Aorta (tissue), 5 donors: ENCODE measurements at regions not wholly inside any gene's neighbourhood (a gene's known extent, or its start where the extent isn't known, plus 50 kb on each side); places are given as distances from the start of the nearest gene placed in this dataset.

Experiments used
- ATAC-seq: fragments of 200-7000 bp; cut with Tn5 transposase; one replicate; pipeline ENCODE4 v1.9.1; 2022; ENCODE audit warnings: moderate library complexity; ENCODE audit not compliant: low FRiP score
- DNase-seq, 2 donors: peaks; one replicate each; pipeline ENCODE4 v3.0.0-alpha.2; 2020
- H3K27ac ChIP-seq, 2 donors: one replicate each; pipeline ENCODE4 v1.5.1; 2013; ENCODE audit warnings: low read length in 2 of 2, mild to moderate bottlenecking in 2 of 2, moderate library complexity in 2 of 2, control low read depth in 1 of 2, inconsistent platforms in 1 of 2, low read depth in 1 of 2
- H3K27me3 ChIP-seq, 2 donors: one replicate each; pipeline ENCODE4 v1.6.1; 2013; ENCODE audit warnings: control low read depth in 1 of 2, low read length in 1 of 2, mild to moderate bottlenecking in 1 of 2, moderate library complexity in 1 of 2; ENCODE audit not compliant: insufficient read depth in 2 of 2, control insufficient read depth in 1 of 2
- H3K36me3 ChIP-seq, 2 donors: one replicate each; pipeline ENCODE4 v1.6.1; 2013; ENCODE audit warnings: control low read depth in 1 of 2, low read length in 1 of 2, mild to moderate bottlenecking in 1 of 2; ENCODE audit not compliant: insufficient read depth in 2 of 2, control insufficient read depth in 1 of 2
- H3K4me1 ChIP-seq, 2 donors: one replicate each; pipeline ENCODE4 v1.6.1; 2013; ENCODE audit warnings: low read length in 2 of 2, control low read depth in 1 of 2, mild to moderate bottlenecking in 1 of 2, moderate library complexity in 1 of 2; ENCODE audit not compliant: insufficient read depth in 2 of 2, control insufficient read depth in 1 of 2
- H3K4me3 ChIP-seq, 2 donors: one replicate each; pipeline ENCODE4 v1.5.1; 2013; ENCODE audit warnings: low read length in 2 of 2, control low read depth in 1 of 2, mild to moderate bottlenecking in 1 of 2
- H3K9me3 ChIP-seq: one replicate; pipeline ENCODE4 v1.6.1; 2013; ENCODE audit warnings: mild to moderate bottlenecking, low read length; ENCODE audit not compliant: control insufficient read depth
- WGBS, 2 donors: extraction: QIAGEN DNeasy Blood & Tissue Kit; methylation state at CpG; one replicate each; pipeline ENCODE4 v1.1.7; 2013; 5-methylcytosine and 5-hydroxymethylcytosine counted together
- intact Hi-C, 2 donors: fragments of 100-400 bp; cut with DNase I; formaldehyde crosslinking; loops; one replicate each; pipeline versions ENCODE4 v1.14.2 to v1.15.0; 2022
- donor health status: healthy with polysubstance abuse.
- donor health status: Bipolar disorder and iron deficiency.
- donor health status: DM: no; HTN: no; CAD: no.
- donor health status: DM: no; HTN: no; CAD: no.
- donor health status: DM: yes; HTN: yes; CAD: no.

- WGBS, 2 donors = 92 to 93% methylated on average over 1 of the region's 1 CpG
- Histone ChIP-seq H3K4me1 (no peaks in the 10 kb centered on the region), H3K4me3 (no peak overlapping the region), H3K36me3 (no peaks in the 10 kb centered on the region), H3K27ac (no peak overlapping the region), H3K9me3 (no peaks in the 10 kb centered on the region), H3K27me3 (no peaks in the 10 kb centered on the region)
- intact Hi-C loops = no loop called here
- DNase-seq (no peak), ATAC-seq (no peak)
Observed at GRCh38 chr4:163077680-163078079, 89.0 kb downstream of the NAF1 start.

- H3K4me3 ChIP-seq = no peak overlapping the region
- WGBS, 2 donors = 46 to 54% methylated on average over 4 of the region's 4 CpGs
- H3K9me3 ChIP-seq = no peaks in the 10 kb centered on the region
- no peaks in the 10 kb centered on the region for H3K27me3 ChIP-seq
- no peak overlapping the region for H3K27ac ChIP-seq
- no peaks in the 10 kb centered on the region for H3K36me3 ChIP-seq
- DNase-seq = no peak
- intact Hi-C loops = no loop called here
- H3K4me1 ChIP-seq = peaks cover 0 to 13% of the 10 kb centered on the region in 2 donors
- ATAC-seq = no peak
Observed at GRCh38 chr4:163072222-163072621, 94.5 kb downstream of the NAF1 start.

GRCh38 chr4:163071308-163071707 lies 95.4 kb downstream of the NAF1 start:
- Histone ChIP-seq H3K36me3 (no peaks in the 10 kb centered on the region), H3K4me3 (no peak overlapping the region), H3K27ac (peak overlapping the region; percentile 76 to 80), H3K9me3 (no peaks in the 10 kb centered on the region), H3K4me1 (peaks cover 0 to 13% of the 10 kb centered on the region in 2 donors), H3K27me3 (no peaks in the 10 kb centered on the region)
- DNase-seq = no peak
- intact Hi-C loops = no loop called here
- ATAC-seq = peak; percentile 76

- Histone ChIP-seq H3K27ac (peak overlapping the region in 1 of 2 donors; percentile 9), H3K27me3 (no peaks in the 10 kb centered on the region), H3K4me1 (peaks cover 0 to 13% of the 10 kb centered on the region in 2 donors), H3K9me3 (no peaks in the 10 kb centered on the region), H3K36me3 (no peaks in the 10 kb centered on the region), H3K4me3 (no peak overlapping the region)
- ATAC-seq (no peak), DNase-seq (no peak)
- intact Hi-C loops = no loop called here
- 29 to 46% methylated on average over 2 of the region's 2 CpGs for WGBS, 2 donors
Observed at GRCh38 chr4:163070023-163070422, 96.7 kb downstream of the NAF1 start.

GRCh38 chr4:163063891-163064290 lies 102.8 kb downstream of the NAF1 start:
- no peaks in the 10 kb centered on the region for H3K36me3 ChIP-seq
- no peaks in the 10 kb centered on the region for H3K27me3 ChIP-seq
- ATAC-seq = peak; percentile 36
- WGBS, 2 donors = 64 to 69% methylated on average over 3 of the region's 3 CpGs
- intact Hi-C loops = no loop called here
- no peak for DNase-seq
- no peaks in the 10 kb centered on the region for H3K4me1 ChIP-seq
- H3K4me3 ChIP-seq = no peak overlapping the region
- H3K27ac ChIP-seq = no peak overlapping the region
- H3K9me3 ChIP-seq = no peaks in the 10 kb centered on the region

GRCh38 chr4:163048447-163048846 lies 118.2 kb downstream of the NAF1 start:
- Histone ChIP-seq H3K9me3 (no peaks in the 10 kb centered on the region), H3K4me3 (no peak overlapping the region), H3K36me3 (no peaks in the 10 kb centered on the region), H3K4me1 (no peaks in the 10 kb centered on the region), H3K27ac (no peak overlapping the region), H3K27me3 (no peaks in the 10 kb centered on the region)
- 87 to 95% methylated on average over 3 of the region's 3 CpGs for WGBS, 2 donors
- ATAC-seq (no peak), DNase-seq (no peak)
- intact Hi-C loops = loop anchor here (5.0 to 10.0 kb wide), 2 partner anchors 284 to 404 kb away; partner anchors contain the start of gene NPY1R (in 1 of the 2)

- intact Hi-C loops = loop anchor here in 1 of 2 donors (10.0 kb wide), 1 partner anchor 398 kb away; no protein-coding TSS in a partner anchor
- Histone ChIP-seq H3K27ac (no peak overlapping the region), H3K36me3 (no peaks in the 10 kb centered on the region), H3K4me1 (no peaks in the 10 kb centered on the region), H3K9me3 (no peaks in the 10 kb centered on the region), H3K4me3 (no peak overlapping the region), H3K27me3 (no peaks in the 10 kb centered on the region)
- 84 to 91% methylated on average over 3 of the region's 3 CpGs for WGBS, 2 donors
- no peak for DNase-seq
- no peak for ATAC-seq
Observed at GRCh38 chr4:163042306-163042705, 124.4 kb downstream of the NAF1 start.

GRCh38 chr4:163017135-163017534 lies 149.6 kb downstream of the NAF1 start:
- DNase-seq (no peak), ATAC-seq (no peak)
- Histone ChIP-seq H3K36me3 (no peaks in the 10 kb centered on the region), H3K9me3 (no peaks in the 10 kb centered on the region), H3K4me1 (no peaks in the 10 kb centered on the region), H3K4me3 (no peak overlapping the region), H3K27ac (no peak overlapping the region), H3K27me3 (no peaks in the 10 kb centered on the region)
- intact Hi-C loops = no loop called here
- WGBS, 2 donors = 94 to 100% methylated on average over 1 of the region's 1 CpG

- intact Hi-C loops = no loop called here
- ATAC-seq = no peak
Observed at GRCh38 chr4:163012816-163013215, 153.9 kb downstream of the NAF1 start.

More at GRCh38 chr4:163012816-163013215, 153.9 kb downstream of the NAF1 start:
- Histone ChIP-seq H3K4me3 (no peak overlapping the region), H3K27ac (no peak overlapping the region), H3K4me1 (no peaks in the 10 kb centered on the region), H3K9me3 (peaks cover 2% of the 10 kb centered on the region), H3K27me3 (no peaks in the 10 kb centered on the region), H3K36me3 (no peaks in the 10 kb centered on the region)
- WGBS, 2 donors = 71 to 73% methylated on average over 4 of the region's 4 CpGs
- DNase-seq = no peak
